ELF-1 (cell line): ENCODE measurements at regions not wholly inside any gene's neighbourhood (a gene's known extent, or its start where the extent isn't known, plus 50 kb on each side); places are given as distances from the start of the nearest gene placed in this dataset.
"Not testable (repeated sequence)": the region's sequence is repeated elsewhere in the genome, so short reads cannot be mapped to it uniquely, and the experiment has no call there.

Source experiments
- DNase-seq: peaks from one replicate; pipeline ENCODE4 v3.0.0-alpha.2; 2016; ENCODE audit warnings: low read depth, low spot score

- DNase-seq, result no peak
Measured at GRCh38 chr5:131107128-131107527, 57.9 kb downstream of the HINT1 start.

- DNase-seq, result no peak
Measured at GRCh38 chr5:131104169-131104808, 60.8 kb downstream of the HINT1 start.

GRCh38 chr5:131096774-131097710, 68.0 kb downstream of the HINT1 start:
- no peak for DNase-seq

GRCh38 chr5:131095561-131095960, 69.5 kb downstream of the HINT1 start:
- DNase-seq, result not testable (repeated sequence)

GRCh38 chr5:131084436-131084835, 80.6 kb downstream of the HINT1 start:
- DNase-seq, result no peak

- DNase-seq, result no peak
Measured at GRCh38 chr5:131081913-131082488, 83.1 kb downstream of the HINT1 start.

GRCh38 chr5:131081374-131081773, 83.7 kb downstream of the HINT1 start:
- DNase-seq, result no peak

GRCh38 chr5:131079232-131079631, 85.8 kb downstream of the HINT1 start:
- no peak for DNase-seq

GRCh38 chr5:131068893-131069643, 96.0 kb downstream of the HINT1 start:
- no peak for DNase-seq

- no peak for DNase-seq
Measured at GRCh38 chr5:131068076-131068475, 97.0 kb downstream of the HINT1 start.

GRCh38 chr5:131067636-131068035, 97.4 kb downstream of the HINT1 start:
- no peak for DNase-seq

GRCh38 chr5:131064669-131065371, 100.2 kb downstream of the HINT1 start:
- DNase-seq, result no peak

- no peak for DNase-seq
Measured at GRCh38 chr5:131042021-131042789, 122.9 kb downstream of the HINT1 start.

GRCh38 chr5:131023498-131023865, 141.6 kb downstream of the HINT1 start:
- no peak for DNase-seq

- DNase-seq, result no peak
Measured at GRCh38 chr5:131022811-131023497, 142.1 kb downstream of the HINT1 start.

- no peak for DNase-seq
Measured at GRCh38 chr5:131021646-131022045, 143.4 kb downstream of the HINT1 start.

GRCh38 chr5:131019601-131020315, 145.3 kb downstream of the HINT1 start:
- DNase-seq, result no peak

- DNase-seq, result no peak
Measured at GRCh38 chr5:131019111-131019510, 145.9 kb downstream of the HINT1 start.

GRCh38 chr5:131008329-131008728, 156.7 kb downstream of the HINT1 start:
- DNase-seq, result peak; percentile 17
